GM12878 (cell line): ENCODE measurements at regions not wholly inside any gene's neighbourhood (a gene's known extent, or its start where the extent isn't known, plus 50 kb on each side); places are given as distances from the start of the nearest gene placed in this dataset.

Experiments
- ATAC-seq: fragments of 200-7000 bp; cut with Tn5 transposase; 3 replicates; pipeline ENCODE4 v1.9.1; 2020; ENCODE audit warnings: mild to moderate bottlenecking, moderate library complexity
- BruUV-seq: library from RNA; stranded (reverse); fragments of 400-500 nt; replicated peaks from 2 replicates; lab custom pipeline; 2021; lab: Mats Ljungman, UMichigan
- CTCF ChIA-PET: fragments of 300-600 bp; sonication (Branson Sonifier 250); formaldehyde crosslinking; extraction: SDS; loops from one replicate; lab custom pipeline; 2021; ENCODE audit warnings: inconsistent platforms; lab: Yijun Ruan, JAX
- POLR2A ChIA-PET: fragments of 350-600 bp; formaldehyde crosslinking; extraction: SDS; loops from one replicate; lab custom pipeline; 2021; ENCODE audit warnings: inconsistent platforms; lab: Charles Lee
- RAD21 ChIA-PET: fragments of 300-600 bp; sonication (Branson Sonifier 250); formaldehyde crosslinking; loops from one replicate; lab custom pipeline; 2023; ENCODE audit warnings: antibody characterized with exemption; ENCODE audit not compliant: unreplicated experiment; lab: Charles Lee
- SMC1A ChIA-PET: fragments of 300-600 bp; sonication (Branson Sonifier 250); formaldehyde crosslinking; loops from one replicate; lab custom pipeline; 2023; ENCODE audit not compliant: unreplicated experiment, uncharacterized antibody; lab: Charles Lee
- DNase-seq: peaks from one replicate; pipeline ENCODE4 v3.0.0-alpha.2; 2011; ENCODE audit warnings: low read depth, low spot score
- FAIRE-seq: peaks from 3 replicates; lab custom pipeline; 2011; peaks lifted over from hg19 to GRCh38; lab: Jason Lieb, UNC
- H2AFZ ChIP-seq: 2 replicates; pipeline ENCODE4 v1.6.0; 2011; ENCODE audit warnings: low read depth, low read length, control low read depth; ENCODE audit not compliant: control insufficient read depth
- H3K27ac ChIP-seq: 2 replicates; pipeline ENCODE4 v1.5.1; 2011; ENCODE audit warnings: control low read depth; ENCODE audit not compliant: control insufficient read depth, insufficient read depth
- H3K27me3 ChIP-seq, 2 experiments: replicated peaks in 1 of 2; 2 replicates each; pipeline versions ENCODE4 v1.6.0 to v1.6.1; 2011; ENCODE audit warnings: low read length in 1 of 2; ENCODE audit not compliant: control insufficient read depth in 2 of 2, insufficient read depth in 2 of 2
- H3K36me3 ChIP-seq, 2 experiments: 2 replicates each; pipeline ENCODE4 v1.5.1; 2011; ENCODE audit warnings: low read length in 1 of 2; ENCODE audit not compliant: control insufficient read depth in 2 of 2, insufficient read depth in 2 of 2
- H3K4me1 ChIP-seq: 2 replicates; pipeline ENCODE4 v1.6.1; 2011; ENCODE audit warnings: mild to moderate bottlenecking, low read length, moderate library complexity, mixed read lengths; ENCODE audit not compliant: control insufficient read depth, insufficient read depth
- H3K4me2 ChIP-seq: 2 replicates; pipeline ENCODE4 v1.6.0; 2011; ENCODE audit warnings: control low read depth; ENCODE audit not compliant: control insufficient read depth, insufficient read depth
- H3K4me3 ChIP-seq: fragments of 200-600 bp; sonication (generic); 2 replicates; pipeline ENCODE4 v1.5.1; 2016
- H3K79me2 ChIP-seq: 2 replicates; pipeline ENCODE4 v1.6.0; 2011; ENCODE audit warnings: low read length; ENCODE audit not compliant: control insufficient read depth, insufficient read depth
- H3K9ac ChIP-seq: 2 replicates; pipeline ENCODE4 v1.8.0; 2011; ENCODE audit warnings: low read length, control low read depth, mixed read lengths; ENCODE audit not compliant: control insufficient read depth, insufficient read depth
- H3K9me3 ChIP-seq: replicated peaks from 3 replicates; pipeline ENCODE4 v1.5.1; 2011; ENCODE audit warnings: mild to moderate bottlenecking, low read length; ENCODE audit not compliant: control insufficient read depth, insufficient read depth
- H4K20me1 ChIP-seq: 2 replicates; pipeline ENCODE4 v1.6.0; 2011; ENCODE audit not compliant: control insufficient read depth, insufficient read depth
- BCL11A ChIP-seq: IDR thresholded peaks from 2 replicates; pipeline ENCODE4 v1.6.1; 2011; ENCODE audit warnings: low read depth, low read length
- ETV6 ChIP-seq, 2 experiments: fragments of 450-650 bp in 1 of 2; IDR thresholded peaks in 1 of 2; conservative IDR thresholded peaks in 1 of 2; 2 replicates each; pipeline ENCODE4 v1.6.1; 2014; ENCODE audit warnings: antibody characterized with exemption in 1 of 2, borderline replicate concordance in 1 of 2, low read depth in 1 of 2, mild to moderate bottlenecking in 1 of 2, moderate library complexity in 1 of 2
- HDGF ChIP-seq: fragments of 450-650 bp; IDR thresholded peaks from 2 replicates; pipeline ENCODE4 v1.6.1; 2016; ENCODE audit warnings: antibody characterized with exemption
- KLF5 ChIP-seq: fragments of 450-650 bp; IDR thresholded peaks from 2 replicates; pipeline ENCODE4 v1.6.1; 2014; ENCODE audit warnings: mild to moderate bottlenecking; ENCODE audit not compliant: partially characterized antibody
- NFIC ChIP-seq: IDR thresholded peaks from 2 replicates; pipeline ENCODE4 v1.6.1; 2012; ENCODE audit warnings: low read depth, mild to moderate bottlenecking, inconsistent platforms, low read length, moderate library complexity
- NRF1 ChIP-seq: conservative IDR thresholded peaks from 2 replicates; pipeline ENCODE4 v1.6.1; 2011; ENCODE audit warnings: mild to moderate bottlenecking, low read depth, low read length, improper control_type of control experiment
- PKNOX1 ChIP-seq: fragments of 450-650 bp; IDR thresholded peaks from 2 replicates; pipeline ENCODE4 v1.6.1; 2016; ENCODE audit warnings: mild to moderate bottlenecking
- PML ChIP-seq: IDR thresholded peaks from 2 replicates; pipeline ENCODE4 v1.6.1; 2012; ENCODE audit warnings: low read length, inconsistent platforms
- POLR2A ChIP-seq: IDR thresholded peaks from 2 replicates; pipeline ENCODE4 v1.6.1; 2011; ENCODE audit warnings: low read depth, mild to moderate bottlenecking, low read length
- POLR2AphosphoS2 ChIP-seq: IDR thresholded peaks from 2 replicates; pipeline ENCODE4 v1.6.1; 2011; ENCODE audit warnings: low read depth, mild to moderate bottlenecking, low read length, improper control_type of control experiment, moderate library complexity
- REST ChIP-seq: IDR thresholded peaks from 2 replicates; pipeline ENCODE4 v1.6.1; 2012; ENCODE audit warnings: mild to moderate bottlenecking, low read depth, low read length
- SMAD5 ChIP-seq: IDR thresholded peaks from 2 replicates; pipeline ENCODE4 v1.6.1; 2016; ENCODE audit warnings: antibody characterized with exemption, low read depth
- SMARCA5 ChIP-seq: fragments of 450-650 bp; IDR thresholded peaks from 2 replicates; pipeline ENCODE4 v1.6.1; 2017; ENCODE audit warnings: mild to moderate bottlenecking
- SREBF2 ChIP-seq: IDR thresholded peaks from 2 replicates; pipeline ENCODE4 v1.6.1; 2012; ENCODE audit warnings: mild to moderate bottlenecking, low read length
- STAT3 ChIP-seq: IDR thresholded peaks from 2 replicates; pipeline ENCODE4 v1.6.1; 2011; ENCODE audit warnings: low read depth, low read length, improper control_type of control experiment
- TARDBP ChIP-seq: IDR thresholded peaks from 2 replicates; pipeline ENCODE4 v1.6.1; 2016; ENCODE audit warnings: borderline replicate concordance
- USF2 ChIP-seq: IDR thresholded peaks from 2 replicates; pipeline ENCODE4 v1.6.1; 2011; ENCODE audit warnings: low read depth, low read length, improper control_type of control experiment, borderline replicate concordance
- YBX1 ChIP-seq: fragments of 450-650 bp; IDR thresholded peaks from 2 replicates; pipeline ENCODE4 v1.6.1; 2016; ENCODE audit warnings: antibody characterized with exemption
- ZNF384 ChIP-seq: IDR thresholded peaks from 2 replicates; pipeline ENCODE4 v1.6.1; 2012; ENCODE audit warnings: low read depth, mild to moderate bottlenecking, low read length, improper control_type of control experiment, borderline replicate concordance
- WGBS: methylation state at CpG from one replicate; pipeline ENCODE4 v1.1.6; 2016; ENCODE audit warnings: low lambda C conversion rate; ENCODE audit not compliant: insufficient replicate concordance, insufficient coverage; ENCODE audit errors: missing lambda C conversion rate; 5-methylcytosine and 5-hydroxymethylcytosine counted together
- in situ Hi-C: fragments of 300-500 bp; cut with MboI; formaldehyde crosslinking; loops from 9 replicates; pipeline ENCODE4 v1.14.3; 2018; ENCODE audit warnings: mixed read lengths
- intact Hi-C: fragments of 100-400 bp; cut with micrococcal nuclease; formaldehyde crosslinking; loops from one replicate; pipeline ENCODE4 v1.14.2; 2022; ENCODE audit not compliant: unreplicated experiment

GRCh38 chr3:5607581-5607980, 420.1 kb downstream of the EDEM1 start:
- no peak for FAIRE-seq
- RAD21 ChIA-PET: no interaction called here

More at GRCh38 chr3:5607581-5607980, 420.1 kb downstream of the EDEM1 start:
- TF ChIP-seq NFIC: no peak
- no peak for TF ChIP-seq SMAD5
- no peak for TF ChIP-seq ZNF384
- TF ChIP-seq SREBF2: no peak
- TF ChIP-seq STAT3: no peak
- TF ChIP-seq REST: no peak
- no peak for TF ChIP-seq POLR2A
- TF ChIP-seq BCL11A: no peak
- no peak for TF ChIP-seq PML
- TF ChIP-seq POLR2AphosphoS2: no peak
- TF ChIP-seq TARDBP: no peak
- TF ChIP-seq SMARCA5: no peak
- TF ChIP-seq YBX1: no peak
- no peak for TF ChIP-seq KLF5
- TF ChIP-seq USF2: no peak
- TF ChIP-seq HDGF: no peak
- TF ChIP-seq NRF1: no peak
- TF ChIP-seq ETV6 (conservative IDR thresholded peaks at IDR 0.05 in 1 of 2, IDR thresholded peaks at IDR 0.05 in 1 of 2; ENCODE audit: borderline replicate concordance in 1 of 2, low read depth in 1 of 2): no peak
- TF ChIP-seq PKNOX1: no peak
- Histone ChIP-seq H3K36me3 (no peaks in the 10 kb centered on the region), H3K9ac (no peak overlapping the region), H3K27me3 (no peaks in the 10 kb centered on the region), H4K20me1 (no peaks in the 10 kb centered on the region), H3K9me3 (no peaks in the 10 kb centered on the region), H3K4me2 (no peak overlapping the region), H3K27ac (no peak overlapping the region), H3K4me3 (no peak overlapping the region), H3K4me1 (no peaks in the 10 kb centered on the region), H2AFZ (no peak overlapping the region), H3K79me2 (no peaks in the 10 kb centered on the region)
- ChIA-PET POLR2A (no interaction called here), CTCF (no interaction called here), SMC1A (interaction anchor here (1.2 kb wide), 1 partner anchor 21 kb away, joined by 3 read pairs; no protein-coding TSS in a partner anchor)
- DNase-seq (no peak), ATAC-seq (peak; percentile 41; the same call in 2 of the 3 replicates)
- in situ Hi-C loops: no loop called here
- no TSS peak for BruUV-seq
- intact Hi-C loops: no loop called here
- 90% methylated on average over 1 of the region's 1 CpG for WGBS
